Amniotic stem cell (primary cell): ENCODE measurements at regions not wholly inside any gene's neighbourhood (a gene's known extent, or its start where the extent isn't known, plus 50 kb on each side); places are given as distances from the start of the nearest gene placed in this dataset.
"Not testable (repeated sequence)": the region's sequence is repeated elsewhere in the genome, so short reads cannot be mapped to it uniquely, and the experiment has no call there.

Source experiments
- DNase-seq: peaks from one replicate; lab custom pipeline; 2025; lab: John Stamatoyannopoulos, UW

GRCh38 chr20:11976966-11977365, 59.3 kb downstream of the BTBD3 start:
- DNase-seq = no peak

- DNase-seq = no peak
Measured at GRCh38 chr20:11978496-11978895, 60.8 kb downstream of the BTBD3 start.

GRCh38 chr20:11979306-11979990, 61.8 kb downstream of the BTBD3 start:
- no peak for DNase-seq

GRCh38 chr20:11980263-11980662, 62.6 kb downstream of the BTBD3 start:
- DNase-seq = no peak

DNA sequence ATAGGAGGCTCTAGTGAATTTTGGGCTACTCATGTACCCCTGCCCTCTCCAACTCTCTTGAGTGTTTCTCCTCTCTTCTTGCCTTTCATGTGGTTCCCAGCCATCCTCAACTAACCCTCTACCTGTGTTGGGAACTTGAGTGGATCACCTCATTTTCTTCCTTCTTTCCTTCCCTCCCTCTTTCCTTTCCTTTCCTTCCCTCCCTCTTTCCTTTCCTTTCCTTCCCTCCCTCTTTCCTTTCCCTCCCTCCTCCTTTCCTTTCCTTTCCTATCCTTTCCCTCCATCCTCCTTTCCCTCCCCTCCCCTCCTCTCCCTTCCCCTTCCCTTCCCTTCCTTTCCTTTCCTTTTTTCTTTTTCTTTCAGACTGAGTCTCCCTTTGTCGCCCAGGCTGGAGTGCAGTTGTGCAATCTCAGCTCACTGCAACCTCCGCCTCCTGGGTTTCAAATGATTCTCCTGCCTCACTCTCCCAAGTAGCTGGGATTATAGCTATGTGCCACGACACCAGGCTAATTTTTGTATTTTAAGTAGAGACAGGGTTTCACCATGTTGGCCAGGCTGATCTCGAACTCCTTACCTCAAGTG, 63.8 kb downstream of the BTBD3 start:
- DNase-seq = no peak

GRCh38 chr20:11982289-11982954, 64.7 kb downstream of the BTBD3 start:
- no peak for DNase-seq

DNA sequence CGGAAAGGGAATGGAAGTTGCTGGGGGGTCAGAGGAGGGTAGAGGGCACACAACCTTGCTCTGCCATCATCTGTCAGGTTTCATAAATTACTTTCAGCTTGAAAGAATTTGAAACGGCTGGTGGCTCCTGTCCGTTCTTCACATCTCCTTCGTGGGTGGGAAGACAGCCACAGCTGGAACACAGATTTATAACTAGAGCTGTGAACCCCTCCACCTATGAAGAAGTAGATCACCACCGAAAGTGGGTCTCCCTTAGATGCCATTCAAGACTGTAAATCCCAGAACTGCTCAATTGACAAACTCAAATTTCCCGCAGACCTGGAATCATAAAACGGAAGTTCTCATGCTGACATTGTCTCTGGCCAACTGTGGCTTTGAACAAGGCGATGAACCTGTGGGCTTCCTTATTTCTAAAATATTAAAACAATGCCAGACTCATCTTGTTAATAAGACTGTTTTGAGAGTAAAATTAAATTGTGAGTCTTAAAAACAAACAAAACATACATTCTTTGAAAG, 65.3 kb downstream of the BTBD3 start:
- DNase-seq = no peak

DNA sequence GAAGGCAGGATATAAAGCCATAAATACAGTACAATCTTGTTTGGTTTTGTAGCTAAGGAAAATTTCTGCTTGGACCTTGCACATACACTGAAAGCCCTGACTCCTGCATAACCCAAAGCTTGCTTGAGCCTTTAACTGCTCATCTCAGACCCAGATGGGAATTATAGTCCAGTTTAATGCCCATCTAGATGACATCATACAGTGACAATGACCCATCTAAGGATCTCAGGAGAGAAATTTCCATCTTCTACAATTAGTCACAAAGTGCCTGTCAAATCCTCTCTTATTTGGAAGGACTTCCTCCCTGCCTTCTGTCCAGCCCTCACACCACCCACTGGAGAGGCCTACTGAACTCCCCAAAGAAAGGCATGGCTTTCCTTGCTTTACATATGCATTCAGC, 69.3 kb downstream of the BTBD3 start:
- DNase-seq = no peak

DNA sequence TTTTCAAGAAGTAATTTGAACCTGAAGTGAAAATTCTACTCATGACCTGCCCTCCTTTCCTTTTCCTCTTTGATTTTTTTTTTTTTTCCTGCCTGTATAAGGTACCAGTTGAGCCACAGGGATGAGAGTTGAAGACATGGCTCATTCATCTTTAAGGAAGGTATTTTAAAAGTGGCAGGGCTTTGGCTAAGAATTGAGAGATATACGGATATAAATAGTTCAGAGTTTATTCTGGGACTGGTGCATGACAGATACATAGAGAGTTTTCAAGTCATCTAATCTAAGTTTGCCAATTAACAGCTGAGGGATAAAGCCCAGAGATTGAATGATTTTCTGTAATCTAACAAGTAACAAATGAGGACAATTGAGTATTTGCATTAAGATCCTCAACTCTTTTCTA, 69.8 kb downstream of the BTBD3 start:
- no peak for DNase-seq

DNA sequence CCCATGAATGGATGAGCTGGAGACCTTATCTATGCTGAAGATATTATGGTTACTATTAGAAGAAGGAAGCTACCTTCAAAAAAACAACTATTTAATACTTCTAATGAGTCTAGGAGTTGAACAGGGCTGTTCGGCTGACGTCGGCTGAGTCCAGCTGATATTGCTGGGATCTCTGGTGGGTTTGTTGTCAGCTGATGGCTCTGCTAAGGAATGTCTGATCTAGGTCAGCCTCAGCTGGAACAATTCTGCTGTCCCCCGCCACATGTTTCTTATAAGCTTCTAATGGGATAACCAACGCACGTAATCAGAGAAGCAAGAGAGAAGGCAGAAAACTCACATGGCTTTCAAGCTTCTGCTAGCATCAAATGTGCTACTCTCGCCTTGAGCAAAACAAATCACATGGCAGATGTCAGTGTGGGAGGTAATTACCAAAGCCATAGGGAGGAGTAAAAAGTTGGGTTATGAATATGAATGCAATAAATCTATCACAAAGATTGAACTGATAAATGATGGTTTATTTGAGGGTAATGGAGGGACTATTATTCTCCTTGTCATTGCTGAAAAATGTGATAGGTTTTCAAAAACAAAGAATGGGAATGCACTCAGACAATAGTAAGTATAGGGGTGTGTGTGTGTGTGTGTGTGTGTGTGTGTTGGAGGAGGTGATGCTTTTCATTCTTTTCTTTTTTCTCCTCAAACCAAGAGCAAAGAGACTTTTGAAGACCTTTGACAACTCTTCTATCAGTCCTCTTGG, 71.5 kb downstream of the BTBD3 start:
- no peak for DNase-seq

- DNase-seq = no peak
Measured at GRCh38 chr20:11992426-11992825, 74.7 kb downstream of the BTBD3 start.

DNA sequence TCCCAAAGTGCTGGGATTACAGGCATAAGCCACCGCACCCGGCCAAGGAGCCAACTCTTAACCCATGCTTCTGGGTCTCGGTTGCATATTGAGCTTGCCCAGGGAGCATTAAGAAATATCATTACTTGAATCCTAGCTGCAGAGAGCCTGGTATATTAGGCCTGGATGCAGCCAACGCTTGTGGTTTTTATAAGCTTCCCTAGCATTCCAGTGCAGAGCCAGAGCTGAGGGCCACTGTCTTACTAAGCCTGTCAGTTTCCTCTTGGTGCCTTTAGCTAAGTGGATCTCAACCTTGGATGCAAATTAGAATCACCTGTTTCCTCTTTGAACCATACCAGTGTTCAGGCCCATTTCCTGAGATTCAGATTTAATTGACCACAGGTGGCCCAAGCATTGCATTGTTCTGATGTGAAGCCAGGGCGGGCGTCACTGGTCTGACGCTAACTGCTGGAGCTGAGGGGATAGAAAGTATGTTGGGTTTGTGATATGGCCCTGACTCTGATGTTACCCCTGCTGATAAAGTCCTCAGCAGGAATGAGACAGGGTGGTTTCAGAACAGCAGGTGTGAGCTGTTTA, 76.3 kb downstream of the BTBD3 start:
- no peak for DNase-seq

GRCh38 chr20:11995805-11996567, 78.3 kb downstream of the BTBD3 start:
- no peak for DNase-seq

DNA sequence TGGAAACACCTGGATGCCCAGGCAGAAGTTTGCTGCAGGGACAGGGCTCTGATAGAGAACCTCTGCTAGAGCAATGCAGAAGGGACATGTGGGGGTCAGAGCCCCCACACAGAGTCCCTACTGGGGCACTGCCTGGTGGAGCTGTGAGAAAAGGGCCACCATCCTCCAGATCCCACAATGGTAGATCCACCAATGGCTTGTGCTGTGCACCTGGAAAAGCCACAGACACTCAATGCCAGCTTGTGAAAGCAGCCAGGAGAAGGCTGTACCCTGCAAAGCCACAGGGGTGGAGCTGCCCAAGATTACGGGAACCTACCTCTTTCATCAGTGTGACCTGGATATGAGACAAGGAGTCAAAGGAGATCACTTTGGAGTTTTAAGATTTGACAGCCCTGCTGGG, 87.1 kb downstream of the BTBD3 start:
- DNase-seq = not testable (repeated sequence)

- DNase-seq = no peak
Measured at GRCh38 chr20:12012241-12013222, 94.8 kb downstream of the BTBD3 start.

- DNase-seq = no peak
Measured at GRCh38 chr20:12014276-12014675, 96.6 kb downstream of the BTBD3 start.

DNA sequence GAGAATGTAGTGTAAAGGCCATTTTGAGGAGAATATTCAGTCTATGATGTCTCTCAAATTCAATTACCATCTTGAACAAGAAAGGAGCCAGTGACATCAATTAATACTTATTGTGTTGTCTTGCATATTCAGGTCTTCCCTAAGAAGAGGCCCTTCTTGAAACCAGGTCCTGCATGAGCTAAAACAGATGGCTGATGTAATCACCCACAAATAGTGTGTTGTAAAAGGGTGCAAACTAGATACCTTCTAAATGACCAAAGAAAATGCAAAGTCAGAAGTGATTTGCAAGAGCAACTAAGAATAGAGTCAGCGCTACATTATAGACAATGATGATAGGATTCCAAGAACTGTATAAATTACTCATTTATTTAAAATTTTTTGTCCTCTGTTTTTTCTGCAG, 97.0 kb downstream of the BTBD3 start:
- DNase-seq = no peak

DNA sequence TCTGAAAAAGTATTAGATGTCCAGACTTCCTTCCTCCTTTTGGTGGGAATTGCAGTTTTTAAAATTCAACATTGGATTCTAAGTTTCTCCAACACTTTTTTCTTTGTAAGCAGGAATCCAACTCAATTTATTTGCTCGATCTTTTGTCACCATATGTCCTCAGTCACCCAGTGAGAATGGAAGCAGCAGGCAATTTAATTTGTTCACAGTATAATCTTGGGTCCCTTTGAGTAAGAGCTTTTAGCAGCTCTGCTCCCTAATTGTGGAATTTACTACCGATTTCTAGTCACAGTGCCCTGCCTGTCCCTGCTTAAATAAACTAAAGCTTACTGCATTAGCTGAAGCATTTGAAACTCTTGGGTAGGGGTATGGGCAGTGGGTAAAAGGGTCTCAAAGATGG, 98.6 kb downstream of the BTBD3 start:
- no peak for DNase-seq

DNA sequence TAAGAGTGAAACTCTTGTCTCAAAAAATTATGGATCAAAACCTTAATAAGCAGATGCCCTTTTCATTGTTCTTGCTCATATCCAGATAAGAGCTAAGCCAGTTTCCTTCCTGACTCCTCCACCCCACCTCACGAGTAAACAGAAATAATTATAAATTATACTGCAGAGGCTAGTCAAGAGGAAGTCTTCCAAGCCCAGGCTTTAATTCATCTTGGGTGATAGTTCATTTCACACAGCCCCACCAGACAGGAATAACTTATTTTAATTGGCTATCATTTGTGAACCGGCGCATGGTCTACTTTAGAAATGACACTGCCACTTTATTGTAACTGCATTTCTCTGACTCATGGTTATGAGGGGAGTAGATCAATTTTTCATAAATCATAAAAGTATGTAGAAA, 102.0 kb downstream of the BTBD3 start:
- no peak for DNase-seq

DNA sequence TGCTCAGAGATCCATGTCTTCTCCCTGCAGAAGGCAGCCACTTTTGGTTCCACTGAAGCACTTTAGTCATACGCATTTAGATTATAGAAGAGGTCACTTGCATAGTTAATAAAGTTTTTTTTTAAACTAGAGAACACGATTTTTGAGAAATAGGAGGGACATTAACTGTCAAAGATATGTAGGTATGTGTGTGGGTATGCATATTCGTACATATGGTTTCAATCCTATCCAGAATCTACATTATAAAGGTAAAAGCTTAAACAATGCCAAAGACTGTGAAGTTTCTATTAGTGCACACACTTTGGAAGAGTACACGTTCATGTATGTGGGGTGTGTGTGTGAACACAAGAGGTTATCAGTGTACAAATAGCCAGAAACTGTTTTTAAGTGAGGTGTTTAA, 103.2 kb downstream of the BTBD3 start:
- no peak for DNase-seq
